Stimulated activated CD8-positive, alpha-beta memory T cell treated with anti-CD3 and anti-CD28 coated beads, Interleukin-15, amount 100 ng/mL, for 1 hour (primary cell): ENCODE measurements at regions not wholly inside any gene's neighbourhood (a gene's known extent, or its start where the extent isn't known, plus 50 kb on each side); places are given as distances from the start of the nearest gene placed in this dataset.

Experiments used
- DNase-seq: peaks from one replicate; pipeline ENCODE4 v3.0.0-alpha.2; 2020; ENCODE audit warnings: low read depth

DNA sequence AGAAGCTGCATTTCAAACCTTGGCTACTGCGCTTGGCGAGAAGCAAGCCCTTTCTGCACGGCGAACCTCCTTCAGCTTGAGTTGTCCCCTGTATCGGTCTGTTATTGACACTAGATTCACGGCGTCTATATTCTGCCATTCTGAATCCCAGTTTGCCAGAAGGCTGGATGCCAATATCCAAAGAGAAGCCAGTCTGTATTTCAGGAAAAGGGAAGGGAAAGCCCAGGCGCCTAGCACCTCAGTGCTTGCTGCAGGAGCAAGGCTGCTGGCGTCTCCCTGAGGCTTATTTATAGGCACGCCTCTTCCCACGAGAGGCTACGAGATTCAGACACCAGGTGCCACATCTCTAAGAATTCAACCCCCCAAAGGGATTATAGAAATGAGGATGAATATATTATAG lies 89.6 kb upstream of the CDH4 start:
- DNase-seq, result no peak

DNA sequence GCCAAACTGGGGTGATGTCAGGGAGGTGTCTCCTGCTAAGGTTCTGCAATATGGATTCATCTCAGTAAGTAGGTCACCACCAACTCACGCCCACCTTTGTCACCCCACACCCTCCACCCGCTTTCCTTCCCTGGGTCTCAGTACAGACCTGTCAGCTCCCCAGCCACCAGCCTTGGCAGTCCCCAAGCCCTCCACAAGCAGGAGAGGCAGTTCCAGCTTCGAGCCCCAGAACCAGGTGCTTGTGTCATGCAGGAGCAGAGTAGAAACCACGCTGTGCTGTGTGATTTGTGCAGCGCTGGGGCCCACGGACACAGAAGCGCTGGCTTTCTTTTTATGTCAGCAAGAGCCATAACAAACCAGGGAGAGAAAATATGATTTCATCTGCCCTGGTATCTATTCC lies 89.0 kb upstream of the CDH4 start:
- no peak for DNase-seq

DNA sequence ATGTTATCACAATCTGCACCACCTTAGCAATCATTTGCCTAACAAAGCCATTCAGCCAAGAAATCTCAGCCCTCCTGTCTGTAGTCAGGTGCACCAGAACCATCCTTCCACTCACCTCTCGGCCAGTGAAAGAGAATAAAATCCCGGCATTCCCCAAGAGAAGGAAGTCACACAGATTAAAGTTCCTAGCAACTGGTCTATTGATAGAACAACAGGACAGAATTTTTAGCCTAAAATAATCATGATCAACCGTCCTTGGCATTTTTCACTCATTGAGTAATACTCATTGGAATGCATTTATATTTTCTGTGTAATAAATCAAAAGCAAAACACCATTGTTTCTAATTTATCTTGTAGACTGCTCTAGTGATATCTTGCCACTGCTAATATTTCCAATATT lies 85.7 kb upstream of the CDH4 start:
- no peak for DNase-seq

DNA sequence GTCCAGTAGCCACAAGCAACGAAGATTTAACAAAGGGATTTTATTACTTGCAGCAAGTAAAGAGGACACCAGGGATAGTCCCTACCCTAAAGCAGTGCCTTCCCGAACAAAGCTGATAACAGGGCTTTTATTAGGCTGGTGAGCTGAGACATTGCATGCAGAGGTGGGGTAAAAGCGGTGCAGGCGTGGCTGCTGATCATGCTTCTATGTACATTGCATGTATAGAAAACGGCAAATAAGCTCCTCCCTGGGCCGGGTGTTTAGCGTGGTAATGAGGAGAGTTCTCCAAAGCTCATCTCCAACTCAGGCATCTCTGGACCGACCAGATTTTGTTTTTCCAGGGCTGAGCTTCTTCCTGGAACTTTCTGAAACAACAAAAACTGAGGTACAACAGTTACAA lies 83.5 kb upstream of the CDH4 start:
- no peak for DNase-seq

DNA sequence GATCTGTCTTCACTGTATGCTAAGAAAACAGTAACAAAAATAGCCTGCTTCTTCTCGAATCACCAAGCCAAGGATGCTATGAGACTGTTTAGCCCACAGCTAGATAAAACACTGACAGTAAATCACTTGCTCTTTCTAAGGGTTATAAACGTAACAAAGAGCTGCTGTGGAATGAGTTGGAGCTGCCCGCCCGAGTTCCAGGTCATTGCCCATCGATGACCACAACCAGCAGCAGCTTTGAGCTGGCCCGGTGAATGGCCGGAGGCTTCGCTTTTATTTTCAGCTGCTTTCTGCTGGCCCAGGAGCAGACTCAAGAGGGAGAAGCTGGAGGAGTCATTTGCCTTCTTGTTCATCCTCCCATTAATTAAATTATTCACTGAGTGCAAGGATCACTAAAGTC lies 82.2 kb upstream of the CDH4 start:
- no peak for DNase-seq

DNA sequence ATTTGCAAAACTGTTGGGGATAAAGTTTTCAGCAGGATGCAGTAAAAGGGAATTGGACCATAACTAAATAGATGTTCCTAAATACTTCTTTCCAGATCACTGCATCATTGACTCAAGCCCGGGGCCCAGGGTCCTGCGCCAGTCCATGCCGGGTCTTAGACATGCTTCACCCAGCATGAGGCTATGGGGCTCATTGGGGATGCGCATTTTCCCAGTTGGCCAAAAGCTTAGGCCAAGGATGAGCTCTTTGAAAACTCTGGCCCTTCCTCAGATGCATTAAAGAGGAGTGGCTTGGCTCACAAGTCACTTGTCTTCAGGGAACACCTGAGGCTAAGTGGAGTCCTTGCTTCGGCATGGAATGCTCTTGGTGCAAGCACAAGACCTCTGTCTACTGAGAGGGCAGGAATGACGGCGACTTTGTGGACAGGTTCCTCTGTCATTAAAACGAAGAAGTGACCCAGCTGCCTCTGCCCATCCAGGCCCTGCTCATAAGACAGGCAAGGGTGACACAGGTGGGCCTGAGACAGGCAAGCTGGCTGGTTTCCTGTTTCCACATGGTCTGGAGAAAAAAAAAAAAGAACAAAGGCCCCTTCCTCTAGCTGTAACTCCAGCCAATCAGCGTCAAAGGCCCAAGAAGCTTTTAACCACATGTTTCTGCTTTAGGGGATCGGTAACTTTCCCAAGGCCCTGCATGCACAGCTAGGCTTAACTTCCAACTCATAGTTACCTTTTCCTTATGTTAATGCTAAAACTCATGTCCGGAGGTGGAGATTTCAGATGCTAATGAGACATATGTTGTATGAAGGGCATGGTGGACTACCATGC lies 81.4 kb upstream of the CDH4 start:
- no peak for DNase-seq

DNA sequence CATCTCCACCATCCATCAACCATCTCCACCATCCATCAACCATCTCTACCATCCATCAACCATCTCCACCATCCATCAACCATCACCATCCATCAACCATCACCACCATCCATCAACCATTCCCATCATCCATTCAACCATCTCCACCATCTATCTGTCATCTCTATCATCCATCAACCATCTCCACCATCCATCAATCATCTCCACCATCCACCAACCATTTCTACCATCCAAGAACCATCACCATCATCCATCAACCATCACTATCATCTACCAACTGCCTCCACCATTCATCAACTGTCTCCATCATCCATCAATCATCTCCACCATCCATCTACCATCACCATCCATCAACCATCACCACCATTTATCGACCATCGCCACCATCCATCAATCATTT lies 78.8 kb upstream of the CDH4 start:
- DNase-seq, result no peak

DNA sequence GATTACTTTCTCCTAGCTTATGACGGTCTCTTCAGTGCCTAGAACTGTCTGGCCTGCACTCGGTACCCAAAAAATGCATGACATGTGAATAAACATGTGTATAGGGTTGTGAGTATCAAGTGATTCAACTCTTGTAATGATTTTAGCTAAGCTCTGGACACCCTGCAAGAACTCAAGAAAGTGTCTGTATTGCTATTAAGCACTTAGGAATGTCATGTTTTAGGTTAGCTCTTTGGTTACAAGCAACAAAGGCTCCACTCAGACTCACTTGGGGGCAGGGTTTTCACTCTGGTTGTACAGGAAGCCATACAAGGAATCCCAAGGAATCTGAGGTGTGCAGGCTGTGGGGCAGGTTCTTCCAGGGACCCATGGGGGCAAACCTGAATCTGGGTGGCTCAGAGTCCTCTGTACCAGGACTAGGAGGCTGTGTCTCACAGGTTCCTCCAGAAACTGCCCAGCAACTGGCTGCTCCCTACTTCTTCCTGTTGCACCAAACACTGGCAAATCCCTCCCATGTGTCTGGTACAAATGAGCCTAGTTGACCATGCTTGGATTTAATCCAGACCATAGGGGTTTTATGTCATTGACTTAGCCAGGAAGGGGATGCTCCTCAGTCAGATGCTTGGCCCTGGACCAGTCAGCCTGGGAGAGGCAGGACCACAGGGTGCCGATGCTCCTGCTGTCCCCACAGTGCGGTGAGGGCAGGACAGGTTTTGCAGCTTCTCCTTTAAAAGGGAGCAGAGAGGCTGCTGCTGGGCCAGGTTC lies 77.9 kb upstream of the CDH4 start:
- no peak for DNase-seq

DNA sequence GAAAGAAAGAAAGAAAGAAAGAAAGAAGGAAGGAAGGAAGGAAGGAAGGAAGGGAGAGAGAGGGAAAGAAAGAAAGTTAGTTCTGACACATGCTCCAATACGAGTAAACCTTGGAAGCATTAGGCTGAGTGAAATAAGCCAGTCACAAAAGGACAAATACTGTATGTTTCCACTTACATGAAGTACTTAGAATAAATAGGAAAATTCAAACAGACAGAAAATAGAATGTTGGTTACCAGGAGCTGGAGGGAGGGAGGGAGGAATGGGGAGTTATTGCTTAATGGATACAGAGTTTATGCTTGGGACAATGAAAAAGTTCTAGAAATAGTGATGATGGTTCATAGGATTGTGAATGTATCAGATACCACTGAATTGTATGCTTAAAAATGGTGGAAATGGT lies 75.2 kb upstream of the CDH4 start:
- no peak for DNase-seq

DNA sequence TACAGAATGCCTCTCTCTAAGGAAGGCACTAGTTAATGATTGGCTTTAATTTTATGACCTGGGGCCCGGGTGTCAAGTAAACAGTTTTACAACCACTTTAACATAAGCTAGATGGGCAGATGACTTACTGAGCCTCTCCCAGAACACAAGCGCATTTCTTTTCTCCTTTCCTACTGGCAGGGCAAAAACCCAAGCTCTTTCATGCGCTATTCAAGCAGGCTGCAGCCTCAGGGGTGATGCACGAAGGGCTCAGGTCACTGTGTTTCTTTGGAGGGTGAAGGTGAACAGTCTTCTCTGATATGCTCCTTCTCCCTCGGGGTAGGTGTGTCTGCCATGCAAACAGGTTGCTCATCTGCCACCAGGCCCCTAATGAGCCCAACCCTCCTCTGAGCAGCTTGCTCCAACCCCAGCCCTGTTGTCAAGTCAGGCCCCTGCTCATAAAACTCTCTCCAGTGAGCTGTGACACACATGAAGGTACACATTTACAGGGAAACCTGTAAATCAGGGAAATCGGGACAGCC lies 73.5 kb upstream of the CDH4 start:
- no peak for DNase-seq

DNA sequence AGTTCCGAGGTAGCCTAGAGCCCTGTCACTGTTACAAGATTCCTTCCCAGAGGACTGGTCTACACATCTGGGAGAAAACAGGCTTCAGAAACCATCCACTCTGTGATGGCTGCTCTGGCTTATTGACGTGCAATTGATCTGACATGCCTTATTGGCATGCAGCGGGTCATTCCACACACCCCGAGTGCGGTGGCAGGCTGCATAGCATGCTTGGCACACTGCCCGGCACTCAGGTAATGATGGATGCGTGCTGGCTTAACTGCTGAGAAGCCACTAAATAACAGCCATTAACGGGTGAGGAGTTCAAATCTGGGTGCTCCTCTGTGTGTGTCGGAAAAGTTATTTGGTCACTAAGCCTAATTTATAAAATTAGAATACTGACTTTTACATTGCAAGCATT lies 67.9 kb upstream of the CDH4 start:
- no peak for DNase-seq

DNA sequence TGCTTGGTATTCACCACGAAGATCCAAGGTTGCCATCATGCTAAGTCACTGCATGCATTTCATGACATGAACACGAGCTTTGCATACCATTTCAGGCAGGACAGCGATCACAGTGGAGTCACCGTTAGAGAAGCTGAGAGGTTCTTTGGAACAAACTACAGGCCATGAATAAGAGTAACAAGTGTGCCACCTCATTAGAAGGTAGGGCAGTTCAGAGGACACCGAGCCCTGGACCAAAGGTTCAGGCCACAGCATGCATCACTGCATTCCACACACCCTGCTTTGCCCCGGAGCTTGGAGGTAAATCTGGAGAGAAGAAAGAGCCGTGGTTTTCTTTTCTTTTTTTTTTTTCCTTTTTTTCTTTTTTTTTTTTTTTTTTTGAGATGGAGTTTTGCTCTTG lies 66.9 kb upstream of the CDH4 start:
- DNase-seq, result no peak

DNA sequence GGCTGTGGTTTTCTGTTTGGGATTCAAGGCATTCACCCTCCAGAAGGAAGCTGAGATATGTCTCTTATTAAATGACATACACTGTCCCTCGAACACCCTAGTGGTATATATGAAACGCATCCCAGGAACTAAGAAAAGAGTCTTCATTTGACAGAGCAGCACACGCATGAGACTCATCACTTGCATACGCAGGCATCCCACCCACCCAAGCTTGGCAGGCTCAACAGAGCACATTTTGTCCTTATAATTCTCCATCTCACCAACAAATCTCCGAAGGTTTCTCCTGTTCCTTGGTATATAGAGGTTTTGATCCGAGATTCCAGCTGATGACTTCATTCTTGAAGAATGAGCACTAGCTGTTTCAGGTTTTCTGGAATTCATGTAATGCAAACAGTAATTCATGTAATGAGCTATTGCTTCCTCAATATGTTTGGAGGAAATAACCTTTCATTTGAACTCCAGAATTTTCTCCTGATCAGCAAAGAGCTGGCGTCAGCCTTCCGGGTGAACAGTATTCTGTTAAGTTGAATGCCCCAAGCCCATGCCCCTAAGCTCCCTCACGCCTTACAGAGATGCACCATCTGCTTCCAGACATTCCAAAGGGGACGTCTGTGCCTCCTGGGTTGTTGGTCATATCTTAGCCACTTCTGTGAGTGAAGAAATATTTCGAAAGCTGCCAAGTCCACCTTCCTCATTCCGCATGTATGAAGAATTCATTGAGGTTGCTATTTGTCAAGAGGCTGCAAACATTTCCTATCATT lies 66.0 kb upstream of the CDH4 start:
- DNase-seq, result no peak

DNA sequence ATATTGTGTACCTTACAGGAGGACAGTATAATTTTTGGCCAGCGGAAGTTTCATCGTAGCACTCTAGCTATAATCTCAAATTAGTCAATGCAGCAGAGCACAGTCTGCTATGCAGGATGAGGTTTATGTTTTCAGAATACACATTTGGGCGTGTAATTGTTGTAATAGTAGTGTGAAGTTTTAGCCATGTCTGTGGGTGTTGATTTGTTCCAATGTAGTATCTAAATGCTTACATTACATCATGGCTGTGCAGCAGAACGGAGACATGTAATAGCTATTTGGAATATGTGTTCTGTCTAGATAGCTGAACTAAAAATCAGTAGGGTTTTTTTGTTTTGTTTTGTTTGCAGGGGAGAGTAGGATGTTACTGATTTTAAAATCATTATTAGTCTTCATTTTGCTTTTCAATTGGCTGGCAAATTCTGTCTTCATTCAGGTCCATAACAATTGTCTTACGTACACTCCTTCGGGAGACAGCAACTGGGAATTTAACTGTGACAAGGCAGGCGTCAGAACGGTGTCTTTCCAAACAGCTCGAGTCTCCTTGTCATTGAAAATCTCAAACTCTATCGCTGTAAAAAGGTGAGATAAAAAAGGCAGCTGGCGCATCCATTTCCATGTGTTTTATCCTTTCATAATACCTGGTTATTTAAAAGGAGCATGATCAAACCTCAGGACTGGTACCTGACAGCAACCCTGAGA lies 65.1 kb upstream of the CDH4 start:
- DNase-seq, result no peak

DNA sequence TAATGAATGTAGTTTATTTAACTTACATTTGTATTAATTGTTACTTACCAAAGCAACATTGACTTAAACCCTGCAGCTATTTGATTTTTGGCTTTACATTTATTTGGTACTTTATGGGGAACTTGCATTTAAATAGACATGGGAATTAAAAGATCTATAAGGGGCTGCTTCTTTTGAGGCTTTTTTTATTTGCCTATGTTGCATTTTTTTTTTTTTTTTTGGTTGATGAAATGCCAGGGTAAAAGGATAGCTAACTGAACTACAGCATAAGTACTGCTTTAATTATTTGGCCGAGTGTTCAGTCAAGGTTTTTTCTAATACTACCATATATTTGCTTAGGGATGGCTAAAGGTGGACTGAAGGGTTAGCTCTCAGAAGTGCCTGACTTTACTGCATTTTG lies 62.5 kb upstream of the CDH4 start:
- no peak for DNase-seq

DNA sequence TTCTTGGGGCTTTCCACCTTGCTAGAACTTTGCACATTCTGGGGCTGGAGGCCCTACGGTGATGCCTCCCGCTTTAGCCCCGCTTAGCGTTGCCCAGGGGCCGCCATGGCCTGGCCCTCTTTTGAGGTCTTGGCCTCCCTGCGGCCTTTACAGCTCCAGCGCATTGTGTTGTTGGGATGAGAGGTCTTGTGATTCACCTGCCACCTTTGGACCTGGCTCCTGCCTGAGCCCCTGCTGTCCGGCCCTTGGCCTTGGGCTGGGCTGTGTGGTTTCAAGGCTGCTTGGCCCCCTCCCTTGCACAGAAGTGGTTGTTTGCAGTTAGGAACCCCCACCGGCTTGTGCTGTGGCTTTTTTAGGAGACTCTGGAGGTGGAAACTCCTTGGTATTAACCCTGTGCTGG lies 61.0 kb upstream of the CDH4 start:
- no peak for DNase-seq

DNA sequence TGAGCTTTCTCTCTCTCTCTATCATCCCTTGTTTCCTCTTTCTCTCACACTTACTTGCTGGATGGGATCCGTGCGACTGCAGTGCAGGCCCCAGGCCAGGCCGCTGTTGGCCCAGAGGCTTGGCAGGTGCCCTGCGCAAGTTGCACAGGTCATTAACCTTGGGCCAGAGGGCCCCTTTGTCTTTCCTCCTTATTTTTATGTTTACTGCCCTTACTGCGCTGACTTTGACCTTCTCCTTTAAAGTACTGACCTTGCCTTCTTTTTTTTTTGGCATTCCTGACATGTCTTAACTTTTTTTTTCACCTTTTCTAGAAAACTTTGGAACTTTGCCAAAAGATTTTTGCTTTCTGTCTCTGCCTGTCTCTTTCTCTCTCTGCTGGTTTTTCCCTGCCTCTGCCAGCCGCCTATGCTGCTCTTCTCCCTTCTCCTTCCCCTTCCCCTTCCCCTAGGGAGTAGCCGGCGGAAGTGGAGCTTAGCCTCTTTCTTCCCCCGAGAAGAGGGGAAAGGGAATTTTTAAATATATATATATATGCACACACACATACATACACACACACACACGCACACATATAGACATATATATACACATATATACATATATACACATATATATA lies 59.6 kb upstream of the CDH4 start:
- DNase-seq, result no peak

DNA sequence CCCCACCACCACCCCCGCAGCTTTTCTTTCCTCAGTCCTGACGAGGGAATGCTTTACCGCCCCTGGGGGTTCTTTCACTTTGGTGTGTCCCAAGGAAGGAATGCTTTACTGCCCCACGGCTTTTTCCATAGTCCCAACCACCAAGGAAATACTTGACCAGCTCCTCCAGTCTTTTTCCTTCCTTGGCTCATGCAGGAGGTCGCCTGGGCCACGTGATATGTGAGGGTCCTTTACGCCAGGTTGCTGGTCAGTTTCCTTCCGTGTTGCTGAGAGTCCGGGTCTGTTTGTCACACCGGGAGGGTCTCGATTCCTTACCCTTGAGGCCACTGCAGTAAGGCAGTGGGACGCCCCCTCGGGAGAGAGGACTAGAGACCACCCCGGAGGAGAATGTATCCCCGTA lies 58.9 kb upstream of the CDH4 start:
- no peak for DNase-seq
